Gastrocnemius medialis (tissue), 4 donors: ENCODE measurements at regions not wholly inside any gene's neighbourhood (a gene's known extent, or its start where the extent isn't known, plus 50 kb on each side); places are given as distances from the start of the nearest gene placed in this dataset.

Experiments
- CTCF ChIP-seq, 5 experiments: fragments of 450-650 bp in 3 of 5; fragments of 200-600 bp in 2 of 5; sonication (generic) in 2 of 5; IDR thresholded peaks in 4 of 5; conservative IDR thresholded peaks in 1 of 5; 1 replicate in 4 of 5; 2 replicates in 1 of 5; pipeline ENCODE4 v1.5.1; 2016 to 2019; ENCODE audit warnings: antibody characterized with exemption in 5 of 5, mild to moderate bottlenecking in 3 of 5, moderate library complexity in 3 of 5
- POLR2A ChIP-seq, 2 donors: fragments of 450-650 bp; IDR thresholded peaks; one replicate each; pipeline ENCODE4 v1.6.1; 2017; ENCODE audit warnings: antibody characterized with exemption in 2 of 2, mild to moderate bottlenecking in 2 of 2, moderate library complexity in 2 of 2

GRCh38 chr7:123273185-123273584 is 73.4 kb upstream of the SLC13A1 start:
- TF ChIP-seq CTCF (IDR thresholded peaks at IDR 0.05 in 4 of 5, conservative IDR thresholded peaks at IDR 0.05 in 1 of 5), result no peak
- no peak for TF ChIP-seq POLR2A (IDR thresholded peaks at IDR 0.05)
